ENCODE measurements at regions not wholly inside any gene's neighbourhood (a gene's known extent, or its start where the extent isn't known, plus 50 kb on each side); places are given as distances from the start of the nearest gene placed in this dataset.

- no peaks in the 10 kb centered on the region for H3K27me3 ChIP-seq (replicated peaks in 1 of 7)
- intact Hi-C loops (cut with DNase I; ENCODE audit: low total_unique reads): no loop called here
- peaks cover 0 to 24% (median 0%) of the 10 kb centered on the region in 6 donors for H3K36me3 ChIP-seq
- no peaks in the 10 kb centered on the region for H3K4me1 ChIP-seq
- H3K9me3 ChIP-seq: peaks cover 0 to 20% (median 5%) of the 10 kb centered on the region in 8 donors
- no peak overlapping the region for H3K4me3 ChIP-seq
- no peak for DNase-seq
- no peak for TF ChIP-seq POLR2A (IDR thresholded peaks at IDR 0.05)
- no peak overlapping the region for H3K27ac ChIP-seq
These were observed 468.4 kb upstream of the RGS6 start for GRCh38 chr14:71463807-71464206.

GRCh38 chr14:71464840-71465239 is 467.4 kb upstream of the RGS6 start:
- no peaks in the 10 kb centered on the region for H3K27me3 ChIP-seq (replicated peaks in 1 of 7)
- H3K36me3 ChIP-seq: peaks cover 0 to 24% (median 0%) of the 10 kb centered on the region in 6 donors
- no peaks in the 10 kb centered on the region for H3K4me1 ChIP-seq
- intact Hi-C loops (cut with DNase I; ENCODE audit: low total_unique reads): no loop called here
- peaks cover 0 to 20% (median 5%) of the 10 kb centered on the region in 8 donors for H3K9me3 ChIP-seq
- H3K27ac ChIP-seq: no peak overlapping the region
- no peak for DNase-seq
- no peak overlapping the region for H3K4me3 ChIP-seq
- TF ChIP-seq POLR2A (IDR thresholded peaks at IDR 0.05) (no peak), CTCF (IDR thresholded peaks at IDR 0.05 in 8 of 11, conservative IDR thresholded peaks at IDR 0.05 in 3 of 11) (no peak), POLR2AphosphoS5 (IDR thresholded peaks at IDR 0.05) (no peak)
- 97 to 100% (median 97%) methylated on average over 4 of the region's 4 CpGs for WGBS, 5 donors

GRCh38 chr14:71465316-71465715 is 466.9 kb upstream of the RGS6 start:
- no peak overlapping the region for H3K4me3 ChIP-seq
- no peak overlapping the region for H3K27ac ChIP-seq
- peaks cover 0 to 20% (median 5%) of the 10 kb centered on the region in 8 donors for H3K9me3 ChIP-seq
- DNase-seq: no peak
- H3K27me3 ChIP-seq (replicated peaks in 1 of 7): no peaks in the 10 kb centered on the region
- no peaks in the 10 kb centered on the region for H3K4me1 ChIP-seq
- intact Hi-C loops (cut with DNase I; ENCODE audit: low total_unique reads): no loop called here
- no peak for TF ChIP-seq POLR2A (IDR thresholded peaks at IDR 0.05)
- no peak for TF ChIP-seq POLR2AphosphoS5 (IDR thresholded peaks at IDR 0.05)
- TF ChIP-seq CTCF (IDR thresholded peaks at IDR 0.05 in 8 of 11, conservative IDR thresholded peaks at IDR 0.05 in 3 of 11): no peak
- 89 to 93% (median 92%) methylated on average over 2 of the region's 2 CpGs for WGBS, 5 donors
- H3K36me3 ChIP-seq: peaks cover 0 to 22% (median 0%) of the 10 kb centered on the region in 6 donors

GRCh38 chr14:71466251-71466650 is 466.0 kb upstream of the RGS6 start:
- WGBS, 5 donors: 84 to 92% (median 85%) methylated on average over 3 of the region's 3 CpGs
- H3K4me1 ChIP-seq: no peaks in the 10 kb centered on the region
- intact Hi-C loops (cut with DNase I; ENCODE audit: low total_unique reads): no loop called here
- H3K4me3 ChIP-seq: no peak overlapping the region
- H3K27ac ChIP-seq: no peak overlapping the region
- H3K36me3 ChIP-seq: peaks cover 0 to 13% (median 0%) of the 10 kb centered on the region in 6 donors
- H3K27me3 ChIP-seq (replicated peaks in 1 of 7): no peaks in the 10 kb centered on the region
- TF ChIP-seq POLR2A (IDR thresholded peaks at IDR 0.05): no peak
- TF ChIP-seq POLR2AphosphoS5 (IDR thresholded peaks at IDR 0.05): no peak
- no peak for TF ChIP-seq CTCF (IDR thresholded peaks at IDR 0.05 in 8 of 11, conservative IDR thresholded peaks at IDR 0.05 in 3 of 11)
- no peak for DNase-seq
- peaks cover 0 to 20% (median 5%) of the 10 kb centered on the region in 8 donors for H3K9me3 ChIP-seq

- intact Hi-C loops (cut with DNase I; ENCODE audit: low total_unique reads): no loop called here
- Histone ChIP-seq H3K27ac (no peak overlapping the region), H3K36me3 (peaks cover 0 to 12% (median 0%) of the 10 kb centered on the region in 6 donors), H3K9me3 (peaks cover 0 to 20% (median 5%) of the 10 kb centered on the region in 8 donors), H3K27me3 (replicated peaks in 1 of 7) (no peaks in the 10 kb centered on the region), H3K4me1 (peaks cover 0 to 5% (median under 1%) of the 10 kb centered on the region in 6 donors), H3K4me3 (no peak overlapping the region)
- no peak for DNase-seq
- WGBS, 5 donors: 84 to 95% (median 87%) methylated on average over 4 of the region's 4 CpGs
- TF ChIP-seq CTCF (IDR thresholded peaks at IDR 0.05 in 8 of 11, conservative IDR thresholded peaks at IDR 0.05 in 3 of 11): no peak
These were observed 465.3 kb upstream of the RGS6 start for GRCh38 chr14:71466946-71467345.
